Stomach (tissue), 4 donors: ENCODE measurements at regions not wholly inside any gene's neighbourhood (a gene's known extent, or its start where the extent isn't known, plus 50 kb on each side); places are given as distances from the start of the nearest gene placed in this dataset.

Source experiments
- CTCF ChIP-seq, 7 experiments: fragments of 450-650 bp in 4 of 7; fragments of 200-600 bp in 3 of 7; sonication (generic) in 3 of 7; IDR thresholded peaks; one replicate each; pipeline ENCODE4 v1.5.1; 2016 to 2019; ENCODE audit warnings: antibody characterized with exemption in 7 of 7, control low read depth in 2 of 7, mild to moderate bottlenecking in 1 of 7
- EP300 ChIP-seq: sonication (generic); formaldehyde crosslinking; IDR thresholded peaks from one replicate; pipeline ENCODE4 v1.6.1; 2017; ENCODE audit warnings: antibody characterized with exemption
- POLR2A ChIP-seq, 4 donors: fragments of 450-650 bp; IDR thresholded peaks; one replicate each; pipeline ENCODE4 v1.6.1; 2016; ENCODE audit warnings: antibody characterized with exemption in 4 of 4, control low read depth in 2 of 4, mild to moderate bottlenecking in 1 of 4, moderate library complexity in 1 of 4
- POLR2AphosphoS5 ChIP-seq, 3 donors: sonication (generic); formaldehyde crosslinking; IDR thresholded peaks; one replicate each; pipeline ENCODE4 v1.6.1; 2016; ENCODE audit warnings: antibody characterized with exemption in 3 of 3

GRCh38 chr5:8894031-8894430, 651.8 kb downstream of the SEMA5A start:
- TF ChIP-seq POLR2A (IDR thresholded peaks at IDR 0.05) (no peak), CTCF (IDR thresholded peaks at IDR 0.05) (no peak), EP300 (no peak), POLR2AphosphoS5 (IDR thresholded peaks at IDR 0.05) (no peak)
